LHCN-M2 (cell line): ENCODE measurements at regions not wholly inside any gene's neighbourhood (a gene's known extent, or its start where the extent isn't known, plus 50 kb on each side); places are given as distances from the start of the nearest gene placed in this dataset.

Experiments
- DNase-seq: peaks from one replicate; pipeline ENCODE4 v3.0.0-alpha.2; 2012; ENCODE audit warnings: low read depth

DNA sequence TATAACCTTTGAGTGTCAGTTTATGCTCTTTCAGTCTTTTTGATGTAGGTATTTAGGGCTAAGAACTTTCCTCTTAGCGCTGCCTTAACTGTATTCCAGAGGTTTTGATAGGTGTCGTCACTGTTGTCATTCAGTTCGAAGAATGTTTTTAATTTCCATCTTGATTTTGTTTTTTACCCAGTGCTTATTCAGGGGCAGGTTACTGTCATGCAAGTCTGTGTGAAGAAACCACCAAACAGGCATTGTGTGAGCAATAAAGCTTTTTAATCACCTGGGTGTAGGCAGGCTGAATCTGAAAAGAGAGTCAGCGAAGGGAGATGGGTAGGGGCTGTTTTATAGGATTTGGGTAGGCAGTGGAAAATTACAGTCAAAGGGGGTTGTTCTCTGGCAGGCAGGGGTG lies 142.0 kb upstream of the USP9Y start:
- DNase-seq: no peak

DNA sequence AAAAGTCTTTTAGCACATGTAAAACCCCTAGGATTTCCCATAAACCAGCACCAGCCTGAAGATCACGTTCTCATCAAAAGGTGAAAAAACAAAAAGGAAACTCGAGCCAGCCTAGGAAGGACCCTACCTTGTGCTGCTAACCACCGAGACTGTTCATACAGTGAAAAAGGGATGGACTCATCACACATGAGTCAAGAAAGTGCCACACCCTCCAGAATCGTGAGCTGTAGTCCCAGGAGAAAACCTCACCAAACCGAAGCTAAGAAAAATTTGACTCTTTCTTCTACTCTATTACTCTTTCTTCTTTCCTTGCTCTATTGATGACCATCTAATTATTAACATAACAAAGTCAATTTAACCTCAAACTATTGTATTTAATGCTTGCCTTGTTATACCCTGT lies 124.8 kb upstream of the USP9Y start:
- peak; percentile 48 for DNase-seq

DNA sequence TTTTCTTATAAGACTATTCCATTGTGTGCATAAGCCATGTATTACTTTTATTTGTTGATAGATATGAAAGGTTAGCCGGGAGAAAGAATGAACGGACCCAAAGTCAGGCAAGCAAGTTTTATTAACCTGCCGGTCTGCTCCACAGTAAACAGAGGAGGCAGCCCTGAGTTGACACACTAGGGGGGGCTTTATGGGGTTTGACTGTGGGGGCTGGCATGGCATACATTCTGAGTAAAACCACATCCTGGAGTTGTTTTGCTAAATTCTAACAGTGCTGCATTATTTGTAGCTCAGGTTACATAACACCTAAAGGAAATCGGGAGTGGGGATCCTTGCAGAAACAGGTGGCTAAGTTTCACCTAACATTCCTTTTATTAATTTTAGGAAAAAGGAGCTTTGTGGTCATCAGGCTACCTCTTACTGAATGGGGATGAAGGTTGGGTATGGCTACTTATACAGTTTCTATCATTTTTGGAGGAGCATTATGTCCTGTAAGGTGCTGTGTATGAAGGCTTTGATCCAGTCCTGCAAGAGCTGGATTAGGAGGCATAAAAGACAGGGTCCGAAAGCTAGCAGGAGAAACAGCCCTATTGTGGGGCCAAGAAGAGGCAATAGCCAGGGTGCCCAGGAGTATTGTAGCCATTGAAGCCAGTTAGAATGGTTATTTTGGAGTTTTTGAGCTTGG lies 107.4 kb upstream of the USP9Y start:
- no peak for DNase-seq

DNA sequence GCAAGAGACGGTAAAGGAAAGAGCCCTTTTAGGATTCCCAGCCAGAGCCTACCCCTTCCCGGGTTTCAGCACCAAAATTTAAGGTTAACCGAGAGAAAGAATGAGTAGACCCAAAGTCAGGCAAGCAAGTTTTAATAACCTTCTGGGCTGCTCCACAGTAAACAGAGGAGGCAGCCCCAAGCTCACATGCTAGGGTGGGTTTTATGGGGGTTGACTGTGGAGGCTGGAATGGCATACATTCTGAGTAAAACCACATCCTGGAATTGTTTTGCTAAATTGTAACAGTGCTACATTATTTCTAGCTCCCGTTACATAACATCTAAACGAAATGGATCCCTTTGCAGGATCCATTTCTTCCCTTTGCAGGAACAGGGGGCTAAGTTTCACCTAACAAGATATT lies 102.2 kb upstream of the USP9Y start:
- DNase-seq: peak; percentile 25

DNA sequence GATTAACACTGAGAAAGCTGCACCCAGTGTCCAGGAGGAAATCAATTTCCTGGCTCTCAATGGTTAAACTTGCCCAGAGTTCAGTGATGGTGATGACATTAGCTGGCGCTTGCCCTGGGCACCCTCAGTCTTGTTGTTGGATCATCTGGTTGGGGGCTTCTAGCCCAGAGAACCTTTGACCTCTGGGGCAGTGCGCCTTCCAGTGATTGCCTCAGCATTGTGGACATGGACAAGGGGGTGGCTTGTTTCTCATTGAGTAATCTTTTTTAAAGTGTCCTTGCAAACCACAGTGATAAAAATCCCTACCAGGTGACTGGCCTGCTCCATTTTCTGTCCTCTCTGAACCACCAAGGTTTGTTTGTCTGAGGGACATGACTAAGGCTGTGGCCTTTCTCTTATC lies 95.6 kb upstream of the USP9Y start:
- no peak for DNase-seq

DNA sequence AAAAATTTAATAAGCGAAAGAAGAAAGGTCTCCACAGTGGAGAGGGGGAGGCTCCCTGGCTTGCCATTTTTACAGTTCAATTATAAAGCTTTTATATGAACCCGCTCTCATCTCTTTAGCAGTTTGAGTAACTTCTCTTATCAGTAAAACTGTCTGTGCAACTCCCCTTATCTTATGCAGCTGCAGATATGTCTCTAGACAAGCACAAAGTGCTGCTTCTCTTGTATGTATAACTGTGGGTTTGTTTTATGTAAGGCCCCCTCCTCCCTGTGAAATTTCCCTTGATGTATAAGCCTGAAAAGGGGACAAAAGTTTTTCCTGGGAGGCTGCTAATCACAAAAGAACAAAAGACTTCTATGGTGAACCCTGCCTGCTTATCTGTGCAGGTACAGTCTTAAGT lies 90.2 kb upstream of the USP9Y start:
- no peak for DNase-seq

DNA sequence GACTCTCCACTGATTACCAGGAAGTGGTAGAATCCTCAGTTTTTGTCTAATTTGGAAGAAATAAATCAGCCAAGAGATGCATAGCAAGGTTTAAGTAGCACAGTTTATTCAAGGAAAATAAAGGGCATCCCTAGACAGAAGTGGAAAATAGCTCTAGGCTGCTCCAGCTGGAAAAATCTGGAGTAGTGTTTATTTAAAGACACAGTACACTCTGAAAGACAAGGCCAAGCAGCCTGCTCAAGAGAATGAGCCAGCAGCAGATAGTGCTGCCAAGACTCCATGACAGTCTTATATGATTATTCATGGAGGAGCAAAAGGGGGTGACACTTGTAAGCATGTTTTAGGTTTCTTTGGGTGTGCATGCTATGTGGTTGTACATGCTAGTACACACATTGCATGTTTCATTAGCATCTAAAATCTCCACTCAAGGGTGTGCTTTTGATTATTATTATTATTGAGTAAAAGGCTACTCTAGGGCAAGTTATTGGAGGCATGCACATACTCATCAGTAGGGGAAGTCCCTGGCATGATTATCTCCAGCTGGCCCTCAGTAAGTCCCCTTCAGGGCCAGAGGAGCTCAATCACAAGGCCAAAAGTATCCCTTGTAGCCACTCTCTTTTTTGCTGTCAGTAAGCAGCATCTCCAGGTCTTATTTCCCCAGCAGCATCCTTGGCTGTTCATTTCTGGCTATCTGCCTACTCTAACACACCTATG lies 85.1 kb upstream of the USP9Y start:
- DNase-seq: no peak

DNA sequence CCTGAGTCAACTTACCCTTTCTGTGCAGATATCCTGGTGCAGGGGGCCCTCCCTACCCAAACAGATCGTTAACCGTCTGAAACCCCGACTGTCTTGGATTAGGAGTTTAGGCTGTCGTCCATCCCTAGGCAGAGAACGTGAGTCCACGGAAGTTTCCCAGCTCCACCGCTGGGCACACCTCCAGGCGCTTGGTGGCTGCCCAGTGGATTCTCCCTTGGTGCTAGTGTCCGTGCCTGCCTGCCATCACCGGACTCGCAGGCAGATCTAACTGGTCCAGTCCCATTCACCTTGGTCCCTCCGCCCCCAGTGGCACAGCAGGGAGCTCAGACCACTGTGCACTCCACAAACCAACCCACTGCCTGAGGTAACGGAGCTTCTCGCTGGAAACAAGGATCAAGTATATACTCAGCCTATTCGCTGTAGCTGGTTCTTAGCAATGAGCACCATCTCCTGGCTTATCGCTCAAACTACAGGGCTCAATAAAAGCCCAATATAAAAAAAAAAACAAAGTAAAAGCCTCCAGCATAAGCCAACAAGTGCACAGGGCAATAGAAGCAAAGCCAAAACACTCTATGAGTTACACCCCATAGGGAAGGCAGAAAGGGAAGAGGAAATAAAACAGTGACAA lies 79.5 kb upstream of the USP9Y start:
- peak; percentile 61 for DNase-seq

DNA sequence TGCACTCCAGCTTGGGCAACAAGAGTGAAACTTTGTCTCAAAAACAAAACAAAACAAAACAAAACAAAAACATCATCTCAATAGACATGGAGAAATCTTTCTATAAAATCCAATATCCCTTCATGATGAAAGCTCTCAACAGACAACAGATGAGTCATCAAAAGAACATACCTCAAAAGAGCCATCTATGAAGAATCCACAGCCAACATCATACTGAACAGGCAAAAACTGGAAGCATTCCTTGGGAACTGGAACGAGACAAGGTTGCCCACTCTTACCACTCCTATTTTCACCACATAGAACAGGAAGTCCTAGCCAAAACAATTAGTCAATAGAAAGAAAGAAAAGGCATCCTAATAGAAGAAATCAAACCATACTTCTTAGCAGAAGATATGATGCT lies 77.8 kb upstream of the USP9Y start:
- DNase-seq: peak; percentile 47

DNA sequence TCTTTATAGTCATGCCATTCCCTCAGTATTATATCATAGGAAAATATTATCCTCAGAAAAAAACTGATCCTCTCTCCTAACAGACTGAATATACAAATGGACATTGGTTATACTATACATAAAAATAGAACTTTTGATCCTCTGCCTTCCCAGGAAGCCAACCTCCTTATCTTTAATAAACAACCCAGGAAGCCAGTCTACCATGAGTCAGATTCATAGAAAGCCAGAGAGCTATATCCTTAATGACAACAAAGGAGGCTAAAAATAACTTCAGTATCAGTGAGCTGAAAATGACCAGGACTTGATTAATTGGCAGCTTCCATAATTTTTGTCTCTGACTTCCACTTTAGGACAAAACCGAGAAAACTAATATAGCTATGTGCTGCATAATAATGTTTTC lies 58.0 kb upstream of the USP9Y start:
- peak; percentile 46 for DNase-seq

DNA sequence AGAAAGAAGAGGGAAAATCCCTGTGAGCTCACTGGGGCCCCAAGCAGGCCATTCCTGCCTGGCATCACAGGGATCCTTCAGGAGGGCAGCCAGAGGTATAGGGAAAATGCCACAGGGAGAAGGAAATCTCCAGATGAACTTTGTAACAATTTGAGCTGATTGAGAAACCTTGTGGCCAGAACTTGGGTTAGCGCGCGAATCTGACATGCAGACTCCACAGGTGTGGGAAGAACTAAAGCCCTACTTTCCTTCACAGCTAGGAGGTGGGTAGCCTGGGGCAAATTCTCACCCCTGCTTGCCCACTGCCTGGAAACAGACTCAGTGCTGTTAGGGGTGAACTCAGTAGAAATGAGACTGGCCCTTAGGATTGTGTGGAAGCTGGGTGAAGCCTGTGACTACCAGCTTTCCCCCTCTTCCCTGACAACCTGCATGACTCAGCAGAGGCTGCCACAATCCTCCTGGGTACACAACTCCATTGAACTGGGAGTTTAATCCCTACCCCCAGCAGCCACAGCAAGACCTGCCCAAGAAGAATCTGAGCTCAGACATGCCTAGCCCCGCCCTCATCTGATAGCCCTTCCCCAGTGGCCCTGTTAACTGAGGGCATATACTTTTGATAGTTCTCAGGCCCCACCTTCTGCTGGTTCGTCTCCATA lies 57.2 kb upstream of the USP9Y start:
- peak; percentile 54 for DNase-seq

DNA sequence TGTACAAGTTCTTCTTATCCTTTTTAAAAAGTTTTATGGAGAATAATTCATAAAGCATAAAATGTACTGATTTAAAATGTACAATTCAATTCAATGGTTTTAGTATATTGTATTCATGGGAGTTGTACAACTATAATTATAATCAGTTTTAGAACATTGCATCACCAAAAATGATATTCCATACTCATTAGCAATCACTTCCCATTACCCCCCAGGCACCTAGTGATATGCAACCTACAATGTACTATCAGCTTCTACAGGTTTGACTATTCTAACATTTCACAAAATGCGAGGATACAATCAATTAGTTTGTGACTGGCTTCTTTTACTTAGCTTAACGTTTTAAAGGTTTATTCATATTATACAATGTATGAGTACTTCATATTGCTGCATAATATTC lies 49.9 kb upstream of the USP9Y start:
- DNase-seq: no peak
